Astrocyte (in vitro differentiated cells and primary cell): ENCODE measurements at regions not wholly inside any gene's neighbourhood (a gene's known extent, or its start where the extent isn't known, plus 50 kb on each side); places are given as distances from the start of the nearest gene placed in this dataset.

ENCODE experiments used
- EZH2 ChIP-seq: IDR thresholded peaks from 2 replicates; pipeline ENCODE4 v1.6.1; 2012; ENCODE audit warnings: mild to moderate bottlenecking, low read length, inconsistent platforms; ENCODE audit not compliant: insufficient read depth
- TF ChIP-seq, protein P1 (sequence below): IDR thresholded peaks from 2 replicates; pipeline ENCODE4 v1.5.1; 2011; ENCODE audit warnings: low read depth, mild to moderate bottlenecking, inconsistent platforms, low read length, moderate library complexity; ENCODE audit not compliant: insufficient read depth

GRCh38 chr4:20049889-20050288 is 201.8 kb upstream of the SLIT2 start:
- TF ChIP-seq, protein P1, sequence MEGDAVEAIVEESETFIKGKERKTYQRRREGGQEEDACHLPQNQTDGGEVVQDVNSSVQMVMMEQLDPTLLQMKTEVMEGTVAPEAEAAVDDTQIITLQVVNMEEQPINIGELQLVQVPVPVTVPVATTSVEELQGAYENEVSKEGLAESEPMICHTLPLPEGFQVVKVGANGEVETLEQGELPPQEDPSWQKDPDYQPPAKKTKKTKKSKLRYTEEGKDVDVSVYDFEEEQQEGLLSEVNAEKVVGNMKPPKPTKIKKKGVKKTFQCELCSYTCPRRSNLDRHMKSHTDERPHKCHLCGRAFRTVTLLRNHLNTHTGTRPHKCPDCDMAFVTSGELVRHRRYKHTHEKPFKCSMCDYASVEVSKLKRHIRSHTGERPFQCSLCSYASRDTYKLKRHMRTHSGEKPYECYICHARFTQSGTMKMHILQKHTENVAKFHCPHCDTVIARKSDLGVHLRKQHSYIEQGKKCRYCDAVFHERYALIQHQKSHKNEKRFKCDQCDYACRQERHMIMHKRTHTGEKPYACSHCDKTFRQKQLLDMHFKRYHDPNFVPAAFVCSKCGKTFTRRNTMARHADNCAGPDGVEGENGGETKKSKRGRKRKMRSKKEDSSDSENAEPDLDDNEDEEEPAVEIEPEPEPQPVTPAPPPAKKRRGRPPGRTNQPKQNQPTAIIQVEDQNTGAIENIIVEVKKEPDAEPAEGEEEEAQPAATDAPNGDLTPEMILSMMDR, result no peak
- no peak for TF ChIP-seq EZH2
